Thyroid gland (tissue), 4 donors: ENCODE measurements at regions not wholly inside any gene's neighbourhood (a gene's known extent, or its start where the extent isn't known, plus 50 kb on each side); places are given as distances from the start of the nearest gene placed in this dataset.

Experiments
- POLR2A ChIP-seq, 2 donors: fragments of 450-650 bp; IDR thresholded peaks; one replicate each; pipeline ENCODE4 v1.6.1; 2017; ENCODE audit warnings: antibody characterized with exemption in 2 of 2, mild to moderate bottlenecking in 2 of 2, moderate library complexity in 1 of 2
- TF ChIP-seq, protein P1 (sequence below), 6 experiments: fragments of 200-600 bp in 3 of 6; fragments of 450-650 bp in 3 of 6; sonication (generic) in 3 of 6; IDR thresholded peaks; one replicate each; pipeline ENCODE4 v1.5.1; 2016 to 2019; ENCODE audit warnings: antibody characterized with exemption in 6 of 6, mild to moderate bottlenecking in 2 of 6, inconsistent platforms in 1 of 6, moderate library complexity in 1 of 6

DNA sequence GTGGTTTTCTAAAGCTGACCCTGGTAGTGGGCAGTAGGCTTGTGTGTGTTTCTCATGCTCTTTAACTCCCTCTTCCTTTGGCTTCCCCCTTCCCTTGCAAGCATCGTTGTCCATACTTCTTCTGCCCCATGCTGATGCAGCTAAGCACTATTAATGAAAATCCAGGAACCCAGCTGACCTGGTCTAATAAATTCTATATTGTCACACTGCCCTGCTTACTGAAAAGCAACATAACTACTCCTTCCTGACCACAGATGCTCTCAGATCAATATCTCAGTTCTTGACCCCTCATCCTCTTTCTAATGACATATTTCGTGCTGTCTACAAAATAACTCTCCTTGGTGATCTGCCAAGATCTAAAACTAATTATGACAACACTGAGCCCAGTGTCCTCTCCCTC is 405.5 kb downstream of the EFNA5 start:
- TF ChIP-seq POLR2A (IDR thresholded peaks at IDR 0.05) = no peak
- TF ChIP-seq, protein P1, sequence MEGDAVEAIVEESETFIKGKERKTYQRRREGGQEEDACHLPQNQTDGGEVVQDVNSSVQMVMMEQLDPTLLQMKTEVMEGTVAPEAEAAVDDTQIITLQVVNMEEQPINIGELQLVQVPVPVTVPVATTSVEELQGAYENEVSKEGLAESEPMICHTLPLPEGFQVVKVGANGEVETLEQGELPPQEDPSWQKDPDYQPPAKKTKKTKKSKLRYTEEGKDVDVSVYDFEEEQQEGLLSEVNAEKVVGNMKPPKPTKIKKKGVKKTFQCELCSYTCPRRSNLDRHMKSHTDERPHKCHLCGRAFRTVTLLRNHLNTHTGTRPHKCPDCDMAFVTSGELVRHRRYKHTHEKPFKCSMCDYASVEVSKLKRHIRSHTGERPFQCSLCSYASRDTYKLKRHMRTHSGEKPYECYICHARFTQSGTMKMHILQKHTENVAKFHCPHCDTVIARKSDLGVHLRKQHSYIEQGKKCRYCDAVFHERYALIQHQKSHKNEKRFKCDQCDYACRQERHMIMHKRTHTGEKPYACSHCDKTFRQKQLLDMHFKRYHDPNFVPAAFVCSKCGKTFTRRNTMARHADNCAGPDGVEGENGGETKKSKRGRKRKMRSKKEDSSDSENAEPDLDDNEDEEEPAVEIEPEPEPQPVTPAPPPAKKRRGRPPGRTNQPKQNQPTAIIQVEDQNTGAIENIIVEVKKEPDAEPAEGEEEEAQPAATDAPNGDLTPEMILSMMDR (IDR thresholded peaks at IDR 0.05) = no peak
